ENCODE measurements at regions not wholly inside any gene's neighbourhood (a gene's known extent, or its start where the extent isn't known, plus 50 kb on each side); places are given as distances from the start of the nearest gene placed in this dataset.

GRCh38 chr16:59698346-59699020 lies 964.4 kb upstream of the GOT2 start:
- no peak for TF ChIP-seq POLR2A (IDR thresholded peaks at IDR 0.05)
- TF ChIP-seq EP300 (IDR thresholded peaks at IDR 0.05; ENCODE audit: low read depth), result no peak
- no peak for TF ChIP-seq POLR2AphosphoS5 (IDR thresholded peaks at IDR 0.05)
- no peak for TF ChIP-seq CTCF (IDR thresholded peaks at IDR 0.05)
- WGBS, 2 donors (ENCODE audit: low coverage in 1 of 2), result 17 to 25% methylated on average over 3 of the region's 3 CpGs
- no peak for DNase-seq

GRCh38 chr16:59697761-59698160 lies 963.6 kb upstream of the GOT2 start:
- no peak overlapping the region for H3K27ac ChIP-seq
- intact Hi-C loops (cut with DNase I; ENCODE audit: low total_unique reads) (no loop called here), in situ Hi-C loops (cut with MboI; ENCODE audit: low pct_ligation_motif_present in 1 of 4, low pct_unique_long_range_greater_than_20kb in 1 of 4, low sequenced_read_pairs in 3 of 4) (no loop called here)
- no peaks in the 10 kb centered on the region for H3K27me3 ChIP-seq
- H3K4me1 ChIP-seq, result no peaks in the 10 kb centered on the region
- H3K9me3 ChIP-seq, result no peaks in the 10 kb centered on the region
- no peaks in the 10 kb centered on the region for H3K36me3 ChIP-seq
- no peak for DNase-seq
- no peak overlapping the region for H3K4me3 ChIP-seq
- 84 to 85% methylated on average over 1 of the region's 1 CpG for WGBS, 2 donors (ENCODE audit: low coverage in 1 of 2)
- TF ChIP-seq EP300 (IDR thresholded peaks at IDR 0.05; ENCODE audit: low read depth), result no peak
- TF ChIP-seq POLR2AphosphoS5 (IDR thresholded peaks at IDR 0.05), result no peak
- no peak for TF ChIP-seq CTCF (IDR thresholded peaks at IDR 0.05)
- TF ChIP-seq POLR2A (IDR thresholded peaks at IDR 0.05), result no peak

More at GRCh38 chr16:59698346-59699020, 964.4 kb upstream of the GOT2 start:
- H3K4me3 ChIP-seq, result no peak overlapping the region
- in situ Hi-C loops (cut with MboI; ENCODE audit: low pct_ligation_motif_present in 1 of 4, low pct_unique_long_range_greater_than_20kb in 1 of 4, low sequenced_read_pairs in 3 of 4), result no loop called here
- intact Hi-C loops (cut with DNase I; ENCODE audit: low total_unique reads), result no loop called here
- H3K36me3 ChIP-seq, result no peaks in the 10 kb centered on the region
- no peak overlapping the region for H3K27ac ChIP-seq
- H3K9me3 ChIP-seq, result no peaks in the 10 kb centered on the region
- H3K4me1 ChIP-seq, result no peaks in the 10 kb centered on the region
- no peaks in the 10 kb centered on the region for H3K27me3 ChIP-seq

DNA sequence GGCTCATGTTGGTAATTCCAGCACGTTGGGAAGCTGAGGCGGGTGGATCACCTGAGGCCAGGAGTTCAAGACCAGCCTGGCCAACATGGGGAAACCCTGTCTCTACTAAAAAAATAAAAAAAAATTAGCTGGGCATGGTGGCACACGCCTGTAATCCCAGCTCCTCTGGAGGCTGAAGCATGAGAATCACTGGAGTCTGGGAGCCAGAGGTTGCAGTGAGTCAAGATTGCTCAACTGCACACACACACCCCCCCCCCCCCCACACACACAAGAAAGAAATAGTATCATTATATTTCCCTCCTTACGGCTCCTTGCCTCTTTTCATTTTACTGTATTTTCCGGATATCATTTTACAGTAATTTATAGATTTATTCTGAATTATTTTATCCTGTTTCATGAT lies 963.1 kb upstream of the GOT2 start:
- intact Hi-C loops (cut with DNase I; ENCODE audit: low total_unique reads) (no loop called here), in situ Hi-C loops (cut with MboI; ENCODE audit: low pct_ligation_motif_present in 1 of 4, low pct_unique_long_range_greater_than_20kb in 1 of 4, low sequenced_read_pairs in 3 of 4) (no loop called here)
- TF ChIP-seq POLR2A (IDR thresholded peaks at IDR 0.05) (no peak), POLR2AphosphoS5 (IDR thresholded peaks at IDR 0.05) (no peak), EP300 (IDR thresholded peaks at IDR 0.05; ENCODE audit: low read depth) (no peak), CTCF (IDR thresholded peaks at IDR 0.05) (no peak)
- Histone ChIP-seq H3K27me3 (no peaks in the 10 kb centered on the region), H3K27ac (no peak overlapping the region), H3K36me3 (no peaks in the 10 kb centered on the region), H3K9me3 (no peaks in the 10 kb centered on the region), H3K4me3 (no peak overlapping the region), H3K4me1 (no peaks in the 10 kb centered on the region)
- 81 to 86% methylated on average over 4 to 5 of the region's 5 CpGs for WGBS, 2 donors (ENCODE audit: low coverage in 1 of 2)
- no peak for DNase-seq

DNA sequence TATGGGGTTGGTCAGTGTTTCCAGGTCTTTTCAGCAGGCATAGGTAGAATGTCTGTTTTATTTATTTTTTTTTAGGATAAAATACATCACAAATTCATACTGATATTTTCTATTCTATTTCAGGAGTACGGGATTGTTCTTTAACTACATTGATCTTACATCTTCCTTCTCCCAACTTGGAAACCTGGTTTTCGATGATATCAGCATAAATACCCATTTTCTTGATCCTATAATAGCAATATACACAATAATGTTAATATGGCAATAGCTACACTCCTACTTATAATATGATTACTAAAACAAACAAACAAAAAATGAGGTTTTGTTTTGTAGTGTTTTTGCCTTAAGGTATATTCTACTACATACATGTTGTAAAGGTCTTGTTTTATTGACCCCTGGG lies 962.4 kb upstream of the GOT2 start:
- H3K4me1 ChIP-seq, result no peaks in the 10 kb centered on the region
- WGBS, 2 donors (ENCODE audit: low coverage in 1 of 2), result 69 to 76% methylated on average over 2 of the region's 2 CpGs
- no peak overlapping the region for H3K27ac ChIP-seq
- H3K9me3 ChIP-seq, result no peaks in the 10 kb centered on the region
- in situ Hi-C loops (cut with MboI; ENCODE audit: low pct_ligation_motif_present in 1 of 4, low pct_unique_long_range_greater_than_20kb in 1 of 4, low sequenced_read_pairs in 3 of 4) (no loop called here), intact Hi-C loops (cut with DNase I; ENCODE audit: low total_unique reads) (no loop called here)
- TF ChIP-seq POLR2AphosphoS5 (IDR thresholded peaks at IDR 0.05), result no peak
- TF ChIP-seq CTCF (IDR thresholded peaks at IDR 0.05), result no peak
- no peaks in the 10 kb centered on the region for H3K36me3 ChIP-seq
- H3K27me3 ChIP-seq, result no peaks in the 10 kb centered on the region
- H3K4me3 ChIP-seq, result no peak overlapping the region
- DNase-seq, result no peak
